CD4-positive, alpha-beta T cell treated with Interleukin-15 for 1 hour (primary cell): ENCODE measurements at regions not wholly inside any gene's neighbourhood (a gene's known extent, or its start where the extent isn't known, plus 50 kb on each side); places are given as distances from the start of the nearest gene placed in this dataset.
A peak's percentile ranks its signal among the peaks of the same experiment; 100 is the strongest.

Source experiments
- DNase-seq: peaks from one replicate; pipeline ENCODE4 v3.0.0-alpha.2; 2020

DNA sequence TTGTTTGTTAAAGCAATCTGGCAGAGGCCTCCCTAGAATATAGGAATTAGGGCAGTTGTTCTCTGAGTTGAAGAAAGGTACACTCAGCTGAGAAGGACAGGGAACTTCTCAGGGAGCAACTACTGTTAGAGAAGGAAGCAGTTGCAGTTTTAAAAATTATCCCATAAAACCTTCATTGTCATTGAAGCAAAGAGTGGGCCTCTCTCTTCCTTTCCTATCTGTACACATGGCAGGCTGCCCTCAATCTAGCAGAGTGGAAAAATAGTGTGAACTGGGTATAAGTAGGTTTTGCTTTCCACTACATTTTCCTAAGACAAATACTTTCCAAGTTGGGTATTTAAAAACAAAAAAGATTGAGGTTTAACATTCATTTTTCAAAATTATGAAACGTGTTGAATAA is 236.7 kb upstream of the KLF14 start:
- no peak for DNase-seq

DNA sequence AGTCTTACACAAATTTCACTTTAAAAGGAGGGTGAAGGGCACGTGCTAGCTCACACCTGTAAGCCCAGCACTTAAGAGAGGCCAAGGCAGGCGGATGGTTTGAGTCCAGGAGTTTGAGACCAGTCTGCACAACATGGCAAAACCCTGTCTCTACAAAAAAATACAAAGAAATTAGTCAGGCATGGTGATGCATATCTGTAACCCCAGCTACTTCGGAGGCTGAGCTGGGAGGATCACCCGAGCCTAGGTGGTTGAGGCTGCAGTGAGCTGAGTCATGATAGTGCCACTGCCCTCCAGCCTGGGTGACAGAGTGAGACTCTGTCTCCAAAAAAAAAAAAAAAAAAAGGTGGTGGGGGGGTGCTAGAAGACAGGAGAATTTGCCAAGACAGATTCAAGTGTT is 237.3 kb upstream of the KLF14 start:
- no peak for DNase-seq

DNA sequence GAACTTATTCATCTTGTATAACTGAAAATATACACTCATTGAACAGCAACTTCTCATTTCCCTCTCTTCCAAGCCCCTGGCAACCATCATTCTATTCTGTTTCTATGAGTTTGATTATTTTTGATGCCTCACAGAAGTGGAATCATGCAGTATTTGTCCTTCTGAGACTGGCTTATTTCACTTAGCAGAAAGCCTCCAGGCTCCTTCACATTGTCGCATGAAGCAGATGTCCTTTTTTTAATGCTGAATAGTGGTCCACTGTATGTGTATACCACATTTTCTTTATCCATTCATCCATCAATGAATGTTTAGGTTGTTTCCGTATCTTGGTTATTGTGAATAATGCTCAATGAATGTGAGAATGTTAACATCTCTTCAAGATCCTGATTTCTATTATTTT is 238.2 kb upstream of the KLF14 start:
- DNase-seq = no peak

DNA sequence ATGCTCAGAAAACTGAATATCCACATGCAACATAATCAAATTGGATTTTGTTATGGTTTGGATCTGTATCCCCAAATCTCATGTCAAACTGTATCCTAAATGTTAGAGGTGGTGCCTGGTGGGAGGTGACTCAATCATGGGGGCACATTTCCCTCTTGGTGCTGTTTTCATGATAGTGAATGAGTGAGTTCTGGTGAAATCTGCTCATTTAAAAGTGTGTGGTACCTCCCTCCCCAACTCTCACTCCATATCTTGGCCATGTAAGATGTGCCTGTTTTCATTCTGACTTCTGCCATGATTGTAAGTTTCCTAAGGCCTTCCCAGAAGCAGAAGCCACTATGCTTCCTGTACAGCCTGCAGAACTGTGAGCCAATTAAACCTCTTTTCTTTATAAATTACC is 239.6 kb upstream of the KLF14 start:
- no peak for DNase-seq

DNA sequence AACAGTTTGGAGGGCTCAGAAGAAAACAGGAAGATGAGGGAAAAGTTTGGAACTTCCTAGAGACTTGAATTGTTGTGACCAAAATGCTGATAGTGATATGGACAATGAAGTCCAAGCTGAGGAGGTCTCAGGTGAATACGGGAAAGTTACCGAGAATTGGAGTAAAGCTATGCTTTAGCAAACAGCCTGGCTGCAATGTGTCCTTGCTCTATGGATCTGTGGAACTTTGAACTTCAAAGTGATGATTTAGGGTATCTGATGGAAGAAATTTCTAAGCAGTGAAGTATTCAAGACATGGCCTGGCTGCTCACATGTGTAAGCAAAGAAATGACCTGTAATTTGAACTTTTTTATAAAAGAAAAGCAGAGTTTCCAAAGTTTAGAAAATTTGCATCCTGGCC is 240.2 kb upstream of the KLF14 start:
- no peak for DNase-seq

DNA sequence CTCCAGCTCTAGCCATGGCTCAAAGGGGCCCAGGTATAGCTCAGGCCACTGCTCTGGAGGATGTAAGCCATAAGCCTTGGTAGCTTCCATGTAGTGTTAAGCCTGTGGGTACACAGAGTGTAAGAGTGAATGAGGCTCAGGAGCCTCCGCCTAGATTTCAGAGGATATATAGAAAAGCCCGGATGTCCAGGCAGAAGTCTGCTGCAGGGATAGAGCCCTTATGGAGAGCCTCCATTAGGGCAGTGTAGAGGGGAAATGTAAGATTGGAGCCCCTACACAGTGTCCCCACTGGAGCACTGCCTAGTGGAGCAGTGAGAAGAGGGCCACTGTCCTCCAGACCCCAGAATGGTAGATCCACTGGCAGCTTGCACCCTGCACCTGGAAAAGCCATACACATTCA is 240.8 kb upstream of the KLF14 start:
- no peak for DNase-seq

GRCh38 chr7:130975731-130976130 is 241.7 kb upstream of the KLF14 start:
- DNase-seq = no peak

DNA sequence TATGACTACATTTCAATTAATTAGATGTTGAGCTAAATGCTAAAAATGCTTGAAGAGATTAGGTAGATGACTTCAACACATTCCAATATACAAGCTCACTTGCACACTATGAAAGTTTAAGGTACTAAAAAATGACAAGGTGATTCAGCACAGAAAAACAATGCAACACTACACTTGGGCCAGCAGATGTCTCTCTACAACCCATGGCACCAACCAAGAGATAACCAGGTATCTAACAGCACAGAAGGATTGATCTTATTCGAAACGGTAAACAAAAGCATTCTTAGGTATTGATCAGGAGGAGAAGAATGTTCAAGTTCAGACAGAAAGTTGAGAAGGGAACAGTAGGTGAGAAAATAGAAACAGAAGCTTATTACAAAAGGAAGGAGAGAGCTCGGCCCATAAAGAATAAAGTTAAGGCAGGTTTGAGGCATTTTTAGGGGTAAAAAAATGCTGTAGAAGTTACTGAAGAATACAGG is 248.2 kb upstream of the KLF14 start:
- DNase-seq = peak; percentile 49

- no peak for DNase-seq
Observed at GRCh38 chr7:130982651-130983050, 248.6 kb upstream of the KLF14 start.

- no peak for DNase-seq
Observed at GRCh38 chr7:130985361-130985760, 251.4 kb upstream of the KLF14 start.

- DNase-seq = no peak
Observed at GRCh38 chr7:130986261-130986690, 252.3 kb upstream of the KLF14 start.

- DNase-seq = no peak
Observed at GRCh38 chr7:130987092-130987491, 253.1 kb upstream of the KLF14 start.

- peak; percentile 67 for DNase-seq
Observed at GRCh38 chr7:130988443-130988842, 254.4 kb upstream of the KLF14 start.

DNA sequence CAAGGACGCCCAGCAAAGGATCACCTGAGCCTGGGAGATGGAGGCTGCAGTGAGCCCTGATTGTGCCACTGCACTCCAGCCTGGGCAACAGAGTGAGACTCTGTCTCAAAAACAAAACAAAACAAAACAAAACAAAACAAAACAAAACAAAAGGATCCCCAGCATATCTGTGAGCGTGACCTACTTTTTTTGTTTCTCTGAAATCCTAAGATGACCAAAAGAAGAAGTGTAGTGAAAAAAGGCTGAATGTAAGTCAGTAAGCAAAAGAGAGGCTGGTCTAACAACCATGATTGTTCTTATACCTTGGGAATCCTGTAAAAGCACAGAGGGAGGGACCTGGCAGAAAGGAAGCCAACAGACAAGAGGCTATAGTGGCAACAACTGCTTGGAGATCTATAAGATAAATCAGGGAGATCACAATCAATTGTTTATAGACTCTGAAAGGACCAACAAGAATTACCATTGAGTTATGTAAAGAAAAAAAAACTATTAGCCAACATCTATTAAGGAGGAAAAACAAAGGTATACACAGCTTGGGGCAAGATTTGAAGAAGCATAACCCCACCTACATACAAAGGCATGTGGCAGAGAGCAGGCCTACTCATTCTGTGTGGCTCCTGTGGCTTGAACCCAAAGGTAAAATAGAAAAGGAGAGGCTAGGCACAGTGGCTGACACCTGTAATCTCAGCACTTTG is 255.2 kb upstream of the KLF14 start:
- DNase-seq = no peak

GRCh38 chr7:130990178-130990832 is 256.3 kb upstream of the KLF14 start:
- peak; percentile 51 for DNase-seq

DNA sequence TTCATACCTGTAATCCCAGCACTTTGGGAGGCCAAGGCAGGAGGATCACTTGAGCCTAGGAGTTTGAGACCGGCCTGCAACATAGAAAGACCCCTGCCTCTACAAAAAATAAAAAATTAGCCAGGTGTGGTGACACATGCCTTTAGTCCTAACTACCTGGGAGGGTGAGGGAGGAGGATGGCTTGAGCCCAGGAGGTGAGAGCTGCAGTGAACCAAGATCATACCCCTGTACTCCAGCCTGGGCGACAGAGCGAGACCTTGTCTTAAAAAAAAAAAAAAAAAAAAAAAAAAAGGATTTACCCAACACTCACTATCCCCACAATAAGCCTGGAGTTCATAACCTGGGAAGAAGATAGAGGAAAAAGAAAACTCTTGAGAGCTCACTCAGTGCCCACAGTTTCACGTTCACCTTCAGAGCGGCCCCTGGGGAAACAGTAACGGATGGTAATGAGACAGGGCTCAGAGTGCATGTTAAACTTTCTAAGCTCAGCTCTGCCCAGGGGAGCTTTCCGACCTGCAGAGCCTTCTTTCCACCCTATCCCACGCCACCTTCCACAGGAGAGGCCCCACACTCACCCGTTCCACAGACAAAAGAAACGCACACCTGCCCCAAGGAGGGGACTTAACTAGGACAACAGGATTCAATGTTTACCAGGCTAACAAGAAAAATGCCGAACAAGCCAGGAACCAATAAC is 259.8 kb upstream of the KLF14 start:
- DNase-seq = no peak

- DNase-seq = no peak
Observed at GRCh38 chr7:130994378-130995115, 260.5 kb upstream of the KLF14 start.

DNA sequence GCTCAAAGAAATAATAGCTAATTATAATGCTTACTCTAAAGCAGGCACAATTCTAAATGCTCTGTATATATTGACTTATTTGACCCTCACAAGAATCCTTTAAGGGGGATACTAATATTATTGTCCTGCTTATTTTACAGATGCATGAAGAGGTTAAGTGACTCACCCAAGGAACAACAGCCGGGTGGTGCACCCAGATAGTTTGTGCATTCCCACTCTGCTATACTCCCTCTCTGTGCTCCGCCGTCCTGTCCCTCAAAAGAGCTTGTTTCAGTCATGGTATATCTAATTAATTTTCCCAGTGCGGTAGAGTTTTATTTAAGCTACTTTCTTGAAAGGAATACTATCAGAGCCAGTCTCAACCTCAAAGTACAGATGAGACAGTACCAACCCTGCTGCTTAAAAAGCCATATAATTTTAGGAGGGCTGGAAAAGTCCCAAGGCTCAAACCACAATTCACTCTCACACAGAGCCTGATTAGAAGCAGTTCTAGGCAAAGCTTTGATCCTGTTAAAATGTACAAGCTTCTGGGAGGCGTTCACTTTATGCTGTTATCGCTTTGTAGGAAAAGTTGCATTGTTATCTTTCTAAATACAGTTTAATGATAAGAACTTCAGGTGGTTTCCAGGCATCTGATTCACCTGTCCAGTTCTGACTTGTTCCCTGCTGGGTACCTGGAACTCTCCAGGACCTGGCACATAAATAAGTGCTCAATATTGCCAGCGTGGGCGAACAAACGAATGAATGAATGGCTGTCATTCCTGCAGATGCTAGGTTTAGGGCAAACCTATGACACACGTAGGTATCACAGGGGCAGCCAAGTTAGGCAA is 261.5 kb upstream of the KLF14 start:
- DNase-seq = no peak

- no peak for DNase-seq
Observed at GRCh38 chr7:130996205-130996832, 262.3 kb upstream of the KLF14 start.

- DNase-seq = no peak
Observed at GRCh38 chr7:130996833-130997231, 262.8 kb upstream of the KLF14 start.

DNA sequence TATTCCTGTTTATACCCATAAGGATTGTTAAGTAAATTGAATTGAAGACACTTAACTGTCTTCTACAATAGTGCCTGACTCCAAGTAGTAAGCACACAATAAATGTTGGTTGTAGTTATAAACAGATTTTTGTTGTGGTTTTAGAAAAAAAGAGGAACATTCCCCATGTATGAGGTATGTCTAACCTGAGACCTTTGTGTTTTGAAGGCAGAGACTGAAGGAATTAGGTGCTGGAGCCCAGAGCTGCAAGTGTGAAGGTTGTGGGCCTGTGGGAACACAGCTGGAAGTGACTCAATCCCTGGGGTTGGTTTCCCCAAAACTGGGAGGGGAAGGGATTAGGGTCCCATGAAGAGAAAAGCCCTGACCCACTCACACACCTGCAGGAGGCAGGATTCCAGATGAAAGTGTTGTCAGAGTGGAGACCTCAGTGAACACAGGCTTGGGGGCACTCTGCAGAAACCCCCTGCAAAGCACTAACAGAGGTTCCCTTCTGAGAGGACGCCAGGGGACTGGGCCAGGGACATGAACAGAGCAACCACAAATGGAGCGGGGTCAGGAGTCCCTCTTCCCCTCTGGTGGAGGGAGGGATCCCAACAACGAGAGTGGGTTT is 265.1 kb upstream of the KLF14 start:
- no peak for DNase-seq
